A673 (cell line): ENCODE measurements at regions not wholly inside any gene's neighbourhood (a gene's known extent, or its start where the extent isn't known, plus 50 kb on each side); places are given as distances from the start of the nearest gene placed in this dataset.

Source experiments
- BruUV-seq: library from RNA; stranded (reverse); fragments of 400-500 nt; replicated peaks from 2 replicates; lab custom pipeline; 2021; lab: Mats Ljungman, UMichigan
- CTCF ChIA-PET: fragments of 300-600 bp; sonication (Branson Sonifier 250); formaldehyde crosslinking; loops from one replicate; lab custom pipeline; 2022; ENCODE audit warnings: antibody characterized with exemption; lab: Charles Lee
- POLR2A ChIA-PET: fragments of 300-600 bp; sonication (Branson Sonifier 250); formaldehyde crosslinking; loops from one replicate; lab custom pipeline; 2022; ENCODE audit warnings: antibody characterized with exemption; ENCODE audit not compliant: low non-redundant PET; lab: Charles Lee
- DNase-seq: peaks from one replicate; pipeline ENCODE4 v3.0.0-alpha.2; 2015; ENCODE audit warnings: low spot score
- H3K27ac ChIP-seq: fragments of 200-600 bp; sonication (generic); 2 replicates; pipeline ENCODE4 v1.5.1; 2016; ENCODE audit warnings: mixed run types, low read depth, mild to moderate bottlenecking, mixed read lengths, antibody characterized with exemption, low read length; ENCODE audit not compliant: poor library complexity, severe bottlenecking
- H3K27me3 ChIP-seq: fragments of 200-600 bp; sonication (generic); replicated peaks from 2 replicates; pipeline ENCODE4 v1.6.1; 2017; ENCODE audit warnings: mixed run types, low read depth, mild to moderate bottlenecking, mixed read lengths, antibody characterized with exemption, low read length; ENCODE audit not compliant: insufficient read depth, poor library complexity
- H3K36me3 ChIP-seq: fragments of 200-600 bp; sonication (generic); 2 replicates; pipeline ENCODE4 v1.6.1; 2016; ENCODE audit warnings: mixed run types, mild to moderate bottlenecking, mixed read lengths, antibody characterized with exemption, low read length; ENCODE audit not compliant: insufficient read depth, poor library complexity, severe bottlenecking
- H3K4me1 ChIP-seq: fragments of 200-600 bp; sonication (generic); 2 replicates; pipeline ENCODE4 v1.6.1; 2017; ENCODE audit warnings: mixed run types, mild to moderate bottlenecking, mixed read lengths, antibody characterized with exemption, low read length; ENCODE audit not compliant: insufficient read depth, poor library complexity, severe bottlenecking
- H3K4me3 ChIP-seq: fragments of 200-600 bp; sonication (generic); 2 replicates; pipeline ENCODE4 v1.5.1; 2016; ENCODE audit warnings: low read depth, mixed run types, mild to moderate bottlenecking, mixed read lengths, low read length; ENCODE audit not compliant: poor library complexity, severe bottlenecking
- H3K9me3 ChIP-seq: fragments of 200-600 bp; sonication (generic); 2 replicates; pipeline ENCODE4 v1.6.1; 2016; ENCODE audit warnings: mixed run types, low read depth, mild to moderate bottlenecking, mixed read lengths, antibody characterized with exemption, low read length; ENCODE audit not compliant: poor library complexity, severe bottlenecking
- CTCF ChIP-seq: fragments of 300-800, 200-600 bp; sonication (generic); conservative IDR thresholded peaks from 2 replicates; pipeline ENCODE4 v1.5.1; 2017; ENCODE audit warnings: low read depth, mild to moderate bottlenecking, antibody characterized with exemption, low read length, moderate library complexity, mixed read lengths
- EZH2 ChIP-seq: fragments of 200-600 bp; sonication (generic); IDR thresholded peaks from 2 replicates; pipeline ENCODE4 v1.6.1; 2017; ENCODE audit warnings: borderline replicate concordance, low read depth, mild to moderate bottlenecking, mixed read lengths, antibody characterized with exemption, low read length; ENCODE audit not compliant: poor library complexity, severe bottlenecking
- intact Hi-C: fragments of 100-400 bp; cut with micrococcal nuclease; formaldehyde crosslinking; loops from one replicate; pipeline ENCODE4 v1.10.0; 2022; ENCODE audit not compliant: unreplicated experiment

DNA sequence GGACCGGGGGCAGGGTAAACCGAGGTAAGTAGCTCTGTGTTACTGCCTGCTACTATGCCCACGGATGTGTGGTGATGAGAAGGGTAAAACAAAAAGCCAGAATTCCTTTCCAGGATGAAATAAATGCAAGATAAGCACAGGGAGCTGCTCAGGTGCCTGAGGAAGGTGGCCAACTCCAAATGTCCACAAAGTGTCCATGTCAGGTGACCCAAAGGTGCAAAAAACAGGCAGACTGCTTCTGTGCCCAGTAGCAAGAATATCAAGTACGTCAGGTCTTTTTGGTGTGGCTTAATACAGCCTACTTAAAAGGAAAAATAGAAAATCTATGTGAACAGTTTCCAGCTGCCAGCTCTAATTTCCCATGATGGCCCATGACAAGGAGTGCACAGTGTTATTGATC is 279.3 kb downstream of the SETD4 start:
- no peak for DNase-seq
- Histone ChIP-seq H3K9me3 (no peaks in the 10 kb centered on the region), H3K4me1 (no peaks in the 10 kb centered on the region), H3K27me3 (peaks cover 17% of the 10 kb centered on the region), H3K36me3 (no peaks in the 10 kb centered on the region), H3K4me3 (no peak overlapping the region), H3K27ac (no peak overlapping the region)
- intact Hi-C loops: no loop called here
- no TSS peak for BruUV-seq
- ChIA-PET POLR2A (no interaction called here), CTCF (interaction anchor here (1.1 kb wide), 1 partner anchor 197 kb away, joined by 4 read pairs; no protein-coding TSS in a partner anchor)
- TF ChIP-seq EZH2 (no peak), CTCF (no peak)

- H3K4me1 ChIP-seq: no peaks in the 10 kb centered on the region
- H3K27me3 ChIP-seq: peaks cover 27% of the 10 kb centered on the region
- DNase-seq: no peak
- BruUV-seq: no TSS peak
- no peak overlapping the region for H3K27ac ChIP-seq
- ChIA-PET CTCF (interaction anchor here (1.1 kb wide), 1 partner anchor 196 kb away, joined by 4 read pairs; no protein-coding TSS in a partner anchor), POLR2A (no interaction called here)
- no peak for TF ChIP-seq CTCF
- TF ChIP-seq EZH2: no peak
- intact Hi-C loops: no loop called here
- no peaks in the 10 kb centered on the region for H3K9me3 ChIP-seq
- no peak overlapping the region for H3K4me3 ChIP-seq
- no peaks in the 10 kb centered on the region for H3K36me3 ChIP-seq
Measured at GRCh38 chr21:35779690-35780570, 280.4 kb downstream of the SETD4 start.

DNA sequence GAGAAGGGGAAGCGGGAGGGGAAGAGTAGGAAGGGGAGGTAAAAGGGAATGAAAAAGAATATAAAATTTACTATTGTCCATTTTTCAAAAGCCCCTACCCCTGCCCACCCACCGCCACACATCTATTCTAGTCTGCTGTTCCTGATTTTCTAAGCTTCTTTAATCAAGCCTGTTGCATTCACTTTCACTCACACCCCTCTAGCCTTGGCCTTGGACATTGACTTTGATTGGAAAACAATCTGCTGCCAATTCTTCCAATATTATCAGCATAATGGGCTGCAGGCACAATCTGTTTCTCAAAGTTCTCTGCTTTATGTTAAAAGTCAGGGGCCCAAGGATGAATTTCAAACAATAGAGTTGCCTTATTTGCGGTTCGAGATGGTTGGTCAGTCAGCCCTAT is 281.2 kb downstream of the SETD4 start:
- ChIA-PET CTCF (no interaction called here), POLR2A (no interaction called here)
- no TSS peak for BruUV-seq
- TF ChIP-seq CTCF: no peak
- no peak for TF ChIP-seq EZH2
- H3K4me3 ChIP-seq: no peak overlapping the region
- peaks cover 32% of the 10 kb centered on the region for H3K27me3 ChIP-seq
- no peak for DNase-seq
- no peak overlapping the region for H3K27ac ChIP-seq
- no peaks in the 10 kb centered on the region for H3K4me1 ChIP-seq
- intact Hi-C loops: no loop called here
- no peaks in the 10 kb centered on the region for H3K9me3 ChIP-seq
- no peaks in the 10 kb centered on the region for H3K36me3 ChIP-seq
